Naive thymus-derived CD4-positive, alpha-beta T cell (primary cell): ENCODE measurements at regions not wholly inside any gene's neighbourhood (a gene's known extent, or its start where the extent isn't known, plus 50 kb on each side); places are given as distances from the start of the nearest gene placed in this dataset.
"Not testable (repeated sequence)": the region's sequence is repeated elsewhere in the genome, so short reads cannot be mapped to it uniquely, and the experiment has no call there.

Experiments used
- ATAC-seq: fragments of 150-1000 bp; cut with Tn5 transposase; 2 replicates; pipeline ENCODE4 v1.10.0; 2021; ENCODE audit warnings: mild to moderate bottlenecking, moderate library complexity
- CTCF ChIA-PET: fragments of 350-600 bp; sonication (Branson Sonifier 250); formaldehyde crosslinking; loops from one replicate; lab custom pipeline; 2021; ENCODE audit warnings: antibody characterized with exemption; lab: Charles Lee
- POLR2A ChIA-PET: fragments of 350-600 bp; sonication (Branson Sonifier 250); formaldehyde crosslinking; loops from one replicate; lab custom pipeline; 2021; ENCODE audit warnings: antibody characterized with exemption, inconsistent platforms; lab: Charles Lee
- DNase-seq, 9 donors: peaks; one replicate each; pipeline versions ENCODE4 v3.0.0 to v3.0.0-alpha.2; 2020 to 2022; ENCODE audit warnings: mixed read lengths in 1 of 9
- H3K27ac ChIP-seq: one replicate; pipeline ENCODE4 v1.7.0; 2013; ENCODE audit warnings: mild to moderate bottlenecking, low read depth, low read length, moderate library complexity
- H3K27me3 ChIP-seq, 2 donors: one replicate each; pipeline ENCODE4 v1.7.0; 2013; ENCODE audit warnings: low read length in 2 of 2, mild to moderate bottlenecking in 2 of 2, moderate library complexity in 2 of 2; ENCODE audit not compliant: control insufficient read depth in 2 of 2, insufficient read depth in 2 of 2
- H3K36me3 ChIP-seq, 3 experiments: 1 replicate in 2 of 3; 2 replicates in 1 of 3; pipeline ENCODE4 v1.7.0; 2013; ENCODE audit warnings: low read length in 3 of 3, mild to moderate bottlenecking in 3 of 3, moderate library complexity in 1 of 3; ENCODE audit not compliant: insufficient read depth in 3 of 3, control insufficient read depth in 2 of 3
- H3K4me1 ChIP-seq, 2 donors: one replicate each; pipeline ENCODE4 v1.7.0; 2013; ENCODE audit warnings: low read length in 2 of 2, mild to moderate bottlenecking in 2 of 2, moderate library complexity in 1 of 2; ENCODE audit not compliant: control insufficient read depth in 2 of 2, insufficient read depth in 2 of 2
- H3K4me3 ChIP-seq: 2 replicates; pipeline ENCODE4 v1.7.0; 2013; ENCODE audit warnings: mild to moderate bottlenecking, low read length
- H3K9me3 ChIP-seq, 3 experiments: 1 replicate in 2 of 3; 2 replicates in 1 of 3; pipeline ENCODE4 v1.7.0; 2013; ENCODE audit warnings: low read length in 3 of 3; ENCODE audit not compliant: control insufficient read depth in 2 of 3
- H3K27ac Mint-ChIP-seq, 9 donors: one replicate each; pipeline ENCODE4 v1.8.0; 2020 to 2022; ENCODE audit warnings: mixed read lengths in 9 of 9, mild to moderate bottlenecking in 8 of 9, moderate library complexity in 5 of 9, inconsistent platforms in 2 of 9
- H3K27me3 Mint-ChIP-seq, 5 donors: one replicate each; pipeline ENCODE4 v1.8.0; 2021 to 2022; ENCODE audit warnings: mixed read lengths in 5 of 5, mild to moderate bottlenecking in 1 of 5
- H3K36me3 Mint-ChIP-seq, 5 donors: one replicate each; pipeline ENCODE4 v1.8.0; 2020 to 2022; ENCODE audit warnings: mixed read lengths in 5 of 5, mild to moderate bottlenecking in 3 of 5, inconsistent platforms in 1 of 5
- H3K4me1 Mint-ChIP-seq, 7 donors: one replicate each; pipeline ENCODE4 v1.8.0; 2020 to 2022; ENCODE audit warnings: mixed read lengths in 7 of 7, mild to moderate bottlenecking in 3 of 7, inconsistent platforms in 1 of 7
- H3K4me3 Mint-ChIP-seq, 10 donors: one replicate each; pipeline ENCODE4 v1.8.0; 2020 to 2022; ENCODE audit warnings: mild to moderate bottlenecking in 10 of 10, mixed read lengths in 10 of 10, moderate library complexity in 6 of 10, inconsistent platforms in 2 of 10
- H3K9me3 Mint-ChIP-seq, 11 donors: one replicate each; pipeline ENCODE4 v1.8.0; 2020 to 2022; ENCODE audit warnings: mixed read lengths in 11 of 11, mild to moderate bottlenecking in 4 of 11, inconsistent platforms in 1 of 11, moderate library complexity in 1 of 11
- intact Hi-C, 2 donors: fragments of 100-400 bp; cut with micrococcal nuclease; formaldehyde crosslinking; loops; one replicate each; pipeline ENCODE4 v1.15.1; 2023

- Mint-ChIP-seq H3K27me3 (peaks cover 0 to 3% (median 0%) of the 10 kb centered on the region in 5 donors), H3K36me3 (no peaks in the 10 kb centered on the region), H3K9me3 (peaks cover 0 to 7% (median 0%) of the 10 kb centered on the region in 11 donors), H3K4me3 (no peak overlapping the region), H3K4me1 (no peaks in the 10 kb centered on the region), H3K27ac (no peak overlapping the region)
- DNase-seq (no peak), ATAC-seq (no peak)
- Histone ChIP-seq H3K9me3 (no peaks in the 10 kb centered on the region), H3K36me3 (no peaks in the 10 kb centered on the region), H3K27ac (no peak overlapping the region), H3K27me3 (no peaks in the 10 kb centered on the region), H3K4me1 (no peaks in the 10 kb centered on the region), H3K4me3 (no peak overlapping the region)
- intact Hi-C loops = no loop called here
- CTCF ChIA-PET = no interaction called here
- POLR2A ChIA-PET = no interaction called here
Measured at GRCh38 chr9:26650325-26650724, 242.3 kb downstream of the CAAP1 start.

GRCh38 chr9:26643826-26644225 lies 248.8 kb downstream of the CAAP1 start:
- H3K36me3 ChIP-seq = no peaks in the 10 kb centered on the region
- no peak for ATAC-seq
- no peaks in the 10 kb centered on the region for H3K27me3 ChIP-seq
- H3K36me3 Mint-ChIP-seq = no peaks in the 10 kb centered on the region
- peaks cover 0 to 4% (median 0%) of the 10 kb centered on the region in 11 donors for H3K9me3 Mint-ChIP-seq
- no peaks in the 10 kb centered on the region for H3K4me1 ChIP-seq
- CTCF ChIA-PET = no interaction called here
- H3K9me3 ChIP-seq = no peaks in the 10 kb centered on the region
- no peaks in the 10 kb centered on the region for H3K4me1 Mint-ChIP-seq
- peaks cover 0 to 10% (median 0%) of the 10 kb centered on the region in 5 donors for H3K27me3 Mint-ChIP-seq
- no peak overlapping the region for H3K27ac ChIP-seq
- no peak overlapping the region for H3K4me3 Mint-ChIP-seq
- POLR2A ChIA-PET = no interaction called here
- DNase-seq = no peak
- no peak overlapping the region for H3K27ac Mint-ChIP-seq
- no peak overlapping the region for H3K4me3 ChIP-seq
- intact Hi-C loops = no loop called here

GRCh38 chr9:26639761-26640160 lies 252.8 kb downstream of the CAAP1 start:
- ChIA-PET CTCF (no interaction called here), POLR2A (no interaction called here)
- Mint-ChIP-seq H3K36me3 (no peaks in the 10 kb centered on the region), H3K9me3 (peaks cover 0 to 7% (median 0%) of the 10 kb centered on the region in 11 donors), H3K27me3 (peaks cover 0 to 7% (median 0%) of the 10 kb centered on the region in 5 donors), H3K27ac (no peak overlapping the region), H3K4me3 (no peak overlapping the region), H3K4me1 (no peaks in the 10 kb centered on the region)
- no peaks in the 10 kb centered on the region for H3K4me1 ChIP-seq
- ATAC-seq (no peak), DNase-seq (no peak)
- intact Hi-C loops = no loop called here
- no peaks in the 10 kb centered on the region for H3K9me3 ChIP-seq
- H3K36me3 ChIP-seq = no peaks in the 10 kb centered on the region
- H3K27me3 ChIP-seq = no peaks in the 10 kb centered on the region
- no peak overlapping the region for H3K27ac ChIP-seq
- no peak overlapping the region for H3K4me3 ChIP-seq

DNA sequence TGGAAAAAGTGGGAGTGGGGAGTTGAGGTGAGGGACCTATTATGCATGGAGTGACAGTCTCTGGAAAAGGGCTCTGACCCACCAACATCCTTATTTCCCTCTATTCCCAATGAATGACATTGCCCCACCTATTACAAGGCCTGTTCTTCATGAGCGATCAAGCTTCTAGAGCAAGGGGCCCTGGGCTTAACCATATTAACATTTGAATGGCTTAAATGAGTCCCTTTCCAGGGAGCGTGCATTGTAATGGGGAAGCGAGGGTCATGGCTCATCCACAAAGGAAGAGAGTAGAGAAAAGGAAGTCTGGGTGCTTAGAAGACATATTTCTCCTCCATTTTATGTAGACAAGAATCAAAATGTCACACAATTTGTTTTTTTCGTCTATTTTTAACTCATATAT lies 255.5 kb downstream of the CAAP1 start:
- peaks cover 0 to 7% (median 0%) of the 10 kb centered on the region in 5 donors for H3K27me3 Mint-ChIP-seq
- H3K9me3 Mint-ChIP-seq = peaks cover 0 to 7% (median 4%) of the 10 kb centered on the region in 11 donors
- no peaks in the 10 kb centered on the region for H3K4me1 Mint-ChIP-seq
- ChIA-PET CTCF (no interaction called here), POLR2A (no interaction called here)
- intact Hi-C loops = no loop called here
- Histone ChIP-seq H3K27ac (no peak overlapping the region), H3K27me3 (no peaks in the 10 kb centered on the region), H3K9me3 (no peaks in the 10 kb centered on the region), H3K36me3 (no peaks in the 10 kb centered on the region), H3K4me1 (no peaks in the 10 kb centered on the region), H3K4me3 (no peak overlapping the region)
- H3K36me3 Mint-ChIP-seq = no peaks in the 10 kb centered on the region
- H3K27ac Mint-ChIP-seq = no peak overlapping the region
- ATAC-seq = no peak
- H3K4me3 Mint-ChIP-seq = no peak overlapping the region
- DNase-seq = no peak

- H3K36me3 ChIP-seq, H3K27me3 ChIP-seq, H3K36me3 Mint-ChIP-seq, H3K4me3 Mint-ChIP-seq, H3K4me1 ChIP-seq, H3K27ac Mint-ChIP-seq, H3K27ac ChIP-seq, H3K4me3 ChIP-seq, H3K27me3 Mint-ChIP-seq, POLR2A ChIA-PET, DNase-seq, ATAC-seq, intact Hi-C loops, H3K9me3 ChIP-seq, H3K4me1 Mint-ChIP-seq: not testable (repeated sequence)
- peaks cover 0 to 12% (median 0%) of the 10 kb centered on the region in 11 donors for H3K9me3 Mint-ChIP-seq
- CTCF ChIA-PET = interaction anchor here (0.6 kb wide), 1 partner anchor 361 kb away, joined by 3 read pairs; no protein-coding TSS in a partner anchor
Measured at GRCh38 chr9:26613851-26614350, 278.7 kb downstream of the CAAP1 start.

GRCh38 chr9:26612211-26612610 lies 280.4 kb downstream of the CAAP1 start:
- H3K36me3 ChIP-seq = no peaks in the 10 kb centered on the region
- H3K27me3 Mint-ChIP-seq = peaks cover 0 to 7% (median 0%) of the 10 kb centered on the region in 5 donors
- H3K4me3 ChIP-seq = no peak overlapping the region
- CTCF ChIA-PET = no interaction called here
- no peak overlapping the region for H3K27ac ChIP-seq
- H3K4me1 Mint-ChIP-seq = no peaks in the 10 kb centered on the region
- H3K9me3 Mint-ChIP-seq = peaks cover 0 to 12% (median 0%) of the 10 kb centered on the region in 11 donors
- POLR2A ChIA-PET = no interaction called here
- no peaks in the 10 kb centered on the region for H3K36me3 Mint-ChIP-seq
- H3K4me3 Mint-ChIP-seq = no peak overlapping the region
- ATAC-seq (no peak), DNase-seq (no peak)
- no peaks in the 10 kb centered on the region for H3K4me1 ChIP-seq
- no peaks in the 10 kb centered on the region for H3K9me3 ChIP-seq
- intact Hi-C loops = no loop called here
- H3K27ac Mint-ChIP-seq = no peak overlapping the region
- no peaks in the 10 kb centered on the region for H3K27me3 ChIP-seq

- Histone ChIP-seq H3K27me3 (no peaks in the 10 kb centered on the region), H3K9me3 (no peaks in the 10 kb centered on the region), H3K36me3 (no peaks in the 10 kb centered on the region), H3K4me1 (no peaks in the 10 kb centered on the region), H3K4me3 (no peak overlapping the region), H3K27ac (no peak overlapping the region)
- no peaks in the 10 kb centered on the region for H3K4me1 Mint-ChIP-seq
- no peak overlapping the region for H3K27ac Mint-ChIP-seq
- ChIA-PET POLR2A (no interaction called here), CTCF (no interaction called here)
- DNase-seq (no peak), ATAC-seq (no peak)
- H3K27me3 Mint-ChIP-seq = no peaks in the 10 kb centered on the region
- intact Hi-C loops = no loop called here
- peaks cover 0 to 6% (median 0%) of the 10 kb centered on the region in 11 donors for H3K9me3 Mint-ChIP-seq
- no peaks in the 10 kb centered on the region for H3K36me3 Mint-ChIP-seq
- no peak overlapping the region for H3K4me3 Mint-ChIP-seq
Measured at GRCh38 chr9:26606756-26607155, 285.8 kb downstream of the CAAP1 start.
